ENCODE measurements at regions not wholly inside any gene's neighbourhood (a gene's known extent, or its start where the extent isn't known, plus 50 kb on each side); places are given as distances from the start of the nearest gene placed in this dataset.

DNA sequence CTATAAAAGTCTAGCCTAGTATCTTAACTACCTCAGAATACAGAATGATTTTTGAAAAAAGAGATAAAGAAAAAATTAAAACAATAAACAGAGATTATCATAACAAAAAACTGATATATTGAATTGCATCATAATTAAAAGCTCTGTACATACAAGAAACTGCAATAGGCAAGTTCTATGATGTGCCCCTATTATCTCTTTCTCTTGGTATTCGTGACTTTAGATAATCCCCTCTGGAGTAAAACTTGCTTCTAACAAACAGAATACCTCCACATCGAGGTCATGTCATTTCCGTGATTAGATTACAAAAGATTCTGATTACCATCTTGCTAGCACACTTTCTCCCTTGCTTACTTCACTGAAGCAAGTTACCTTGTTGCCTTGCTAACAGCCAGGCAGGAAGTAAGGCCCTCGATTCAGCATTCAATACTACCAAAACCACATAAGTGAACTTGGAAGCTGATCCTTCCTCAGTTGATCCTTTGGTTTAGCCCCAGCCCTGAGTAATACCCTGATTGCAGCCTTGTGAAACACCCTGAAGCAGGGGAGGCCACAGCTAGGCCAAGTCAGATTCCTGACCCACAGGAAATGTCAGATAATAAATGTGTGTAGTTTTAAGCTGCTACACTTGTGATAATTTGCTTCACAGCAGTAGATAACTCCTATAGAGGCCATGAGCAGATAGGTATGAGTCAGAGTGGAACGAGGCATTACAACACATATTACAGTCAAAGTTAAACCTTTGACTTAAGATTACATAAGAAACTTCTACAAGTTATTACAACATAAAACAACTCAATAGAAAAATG is 53.7 kb upstream of the TMX4 start:
- peak; percentile 81 for DNase-seq

DNA sequence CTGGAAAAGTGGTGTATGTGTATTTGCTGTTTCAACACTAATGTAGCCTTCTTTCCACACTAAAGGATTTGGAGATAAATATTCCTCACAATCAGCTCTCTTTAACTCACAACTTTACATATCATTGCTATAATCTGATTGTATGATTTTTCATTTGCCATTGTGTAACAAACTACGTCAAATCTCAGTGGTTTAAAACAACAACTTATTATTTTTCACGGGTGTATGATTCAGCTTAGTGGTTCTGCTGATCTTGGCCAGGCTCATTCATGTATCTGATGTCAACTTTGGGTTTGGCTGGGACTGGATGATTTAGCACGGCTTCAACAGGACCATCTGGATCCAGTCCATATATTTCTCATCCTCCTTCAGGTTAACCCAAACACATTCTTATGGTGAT is 55.4 kb upstream of the TMX4 start:
- no peak for DNase-seq

- DNase-seq: no peak
Observed at GRCh38 chr20:8076306-8077136, 55.5 kb upstream of the PLCB1 start.

DNA sequence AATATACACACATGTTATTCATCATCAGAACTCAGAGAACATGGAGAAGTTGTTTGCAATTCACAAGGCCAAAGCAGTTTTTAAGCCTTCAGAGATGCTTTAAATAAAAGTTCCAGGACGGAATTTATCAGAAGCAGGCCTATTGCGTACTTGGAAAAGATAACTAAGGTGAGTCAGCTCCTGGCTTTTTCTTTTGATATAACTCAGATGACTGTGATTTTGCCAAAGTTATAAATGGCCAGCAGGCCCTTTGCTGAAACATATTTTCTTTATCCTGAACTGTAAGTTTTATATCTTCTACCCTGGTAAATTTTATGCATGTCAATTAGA is 55.0 kb upstream of the PLCB1 start:
- DNase-seq: peak; percentile 13

DNA sequence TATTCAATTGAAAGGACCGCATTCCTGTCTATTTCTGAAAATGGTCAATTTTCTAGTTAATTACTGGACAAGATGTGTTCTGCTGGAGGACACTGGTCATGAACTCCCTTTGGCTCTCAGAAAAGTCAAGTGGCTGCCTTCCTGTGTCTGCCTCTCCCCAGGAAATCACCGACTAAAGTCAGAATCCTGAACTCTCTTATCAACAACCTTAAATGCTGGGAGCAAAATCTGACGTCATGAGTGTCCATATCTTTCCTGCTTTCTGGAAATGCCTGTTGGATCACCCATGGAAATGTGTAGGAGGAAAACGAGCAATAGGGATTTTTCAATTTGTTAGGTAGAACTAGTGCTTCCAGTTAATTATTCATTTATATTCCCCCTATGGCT is 53.5 kb upstream of the PLCB1 start:
- no peak for DNase-seq

DNA sequence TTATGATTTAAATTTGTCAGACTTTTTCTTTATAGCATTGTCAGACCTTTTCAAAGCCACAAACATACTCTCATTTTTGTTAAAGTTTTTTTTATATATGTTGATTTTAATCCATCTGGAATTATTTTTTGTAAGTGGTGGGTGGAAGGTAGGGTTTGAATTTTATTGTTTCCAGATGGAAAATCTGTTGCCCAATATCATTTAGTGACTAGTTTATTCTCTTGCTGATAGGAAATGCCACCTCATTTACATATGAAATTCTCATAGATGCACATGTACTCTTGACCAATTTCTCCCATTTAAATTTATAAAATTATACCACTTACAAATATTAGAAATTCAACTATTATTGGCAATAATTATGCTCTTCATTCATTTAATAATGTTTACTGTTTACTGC is 52.1 kb upstream of the PLCB1 start:
- DNase-seq: no peak

- peak; percentile 8 for DNase-seq
Observed at GRCh38 chr20:8082025-8082424, 50.0 kb upstream of the PLCB1 start.

All from fibroblast of skin of right quadriceps (primary cell).